H9 (cell line): ENCODE measurements at regions not wholly inside any gene's neighbourhood (a gene's known extent, or its start where the extent isn't known, plus 50 kb on each side); places are given as distances from the start of the nearest gene placed in this dataset.

Experiments
- DNase-seq: peaks from one replicate; pipeline ENCODE4 v3.0.0-alpha.2; 2017
- H2AFZ ChIP-seq: one replicate; pipeline ENCODE4 v1.6.1; 2013; ENCODE audit warnings: mild to moderate bottlenecking, low read length, control low read depth, moderate library complexity
- H2AK5ac ChIP-seq: 2 replicates; pipeline ENCODE4 v1.6.1; 2013; ENCODE audit warnings: low read length, control low read depth, mixed read lengths; ENCODE audit not compliant: insufficient read length
- H2BK120ac ChIP-seq: one replicate; pipeline ENCODE4 v1.6.1; 2013; ENCODE audit warnings: low read depth, mild to moderate bottlenecking, low read length, control low read depth, inconsistent platforms; ENCODE audit not compliant: poor library complexity, severe bottlenecking
- H2BK12ac ChIP-seq: 2 replicates; pipeline ENCODE4 v1.6.1; 2013; ENCODE audit warnings: low read length, control low read depth, mixed read lengths, low read depth; ENCODE audit not compliant: insufficient read length
- H2BK15ac ChIP-seq: 2 replicates; pipeline ENCODE4 v1.6.1; 2013; ENCODE audit warnings: low read depth, low read length, control low read depth
- H2BK20ac ChIP-seq: one replicate; pipeline ENCODE4 v1.6.1; 2013; ENCODE audit warnings: low read depth, mild to moderate bottlenecking, low read length, control low read depth, inconsistent platforms; ENCODE audit not compliant: poor library complexity, severe bottlenecking
- H2BK5ac ChIP-seq: 2 replicates; pipeline ENCODE4 v1.6.1; 2013; ENCODE audit warnings: low read length, control low read depth, mixed read lengths; ENCODE audit not compliant: insufficient read length
- H3K14ac ChIP-seq: 2 replicates; pipeline ENCODE4 v1.6.1; 2013; ENCODE audit warnings: low read length, control low read depth; ENCODE audit not compliant: insufficient read depth
- H3K18ac ChIP-seq: 2 replicates; pipeline ENCODE4 v1.6.1; 2013; ENCODE audit warnings: low read depth, mild to moderate bottlenecking, mixed read lengths, low read length, control low read depth; ENCODE audit not compliant: insufficient read length
- H3K23ac ChIP-seq: 2 replicates; pipeline ENCODE4 v1.6.1; 2013; ENCODE audit warnings: low read length, control low read depth, mixed read lengths, low read depth; ENCODE audit not compliant: insufficient read length
- H3K23me2 ChIP-seq: 2 replicates; pipeline ENCODE4 v1.6.1; 2013; ENCODE audit warnings: low read depth, mild to moderate bottlenecking, mixed read lengths, low read length, control low read depth; ENCODE audit not compliant: insufficient read length, poor library complexity, severe bottlenecking
- H3K27ac ChIP-seq: 2 replicates; pipeline ENCODE4 v1.5.1; 2013; ENCODE audit warnings: low read length, control low read depth, mixed read lengths, low read depth; ENCODE audit not compliant: insufficient read length
- H3K27me3 ChIP-seq: 2 replicates; pipeline ENCODE4 v1.6.1; 2013; ENCODE audit warnings: low read length, control low read depth, inconsistent platforms; ENCODE audit not compliant: insufficient read depth
- H3K4ac ChIP-seq: 2 replicates; pipeline ENCODE4 v1.6.1; 2013; ENCODE audit warnings: low read depth, mild to moderate bottlenecking, control low read depth, inconsistent platforms, low read length, moderate library complexity
- H3K4me1 ChIP-seq: 2 replicates; pipeline ENCODE4 v1.6.1; 2013; ENCODE audit warnings: low read length, control low read depth, inconsistent platforms; ENCODE audit not compliant: insufficient read depth
- H3K4me2 ChIP-seq: 2 replicates; pipeline ENCODE4 v1.6.1; 2013; ENCODE audit warnings: low read length, control low read depth, mixed read lengths; ENCODE audit not compliant: insufficient read length, insufficient read depth
- H3K56ac ChIP-seq: 2 replicates; pipeline ENCODE4 v1.6.1; 2013; ENCODE audit warnings: low read depth, mild to moderate bottlenecking, mixed read lengths, low read length, control low read depth; ENCODE audit not compliant: insufficient read length
- H3K79me1 ChIP-seq: 2 replicates; pipeline ENCODE4 v1.6.1; 2013; ENCODE audit warnings: low read depth, mild to moderate bottlenecking, moderate library complexity, low read length, control low read depth, inconsistent platforms; ENCODE audit not compliant: insufficient read depth, poor library complexity, severe bottlenecking
- H3K79me2 ChIP-seq: 2 replicates; pipeline ENCODE4 v1.6.1; 2013; ENCODE audit warnings: low read length, control low read depth, inconsistent platforms; ENCODE audit not compliant: insufficient read depth
- H3K9ac ChIP-seq: 2 replicates; pipeline ENCODE4 v1.6.1; 2013; ENCODE audit warnings: low read length, control low read depth, mixed read lengths; ENCODE audit not compliant: insufficient read length; ENCODE audit errors: extremely low read depth
- H3K9me3 ChIP-seq: one replicate; pipeline ENCODE4 v1.6.1; 2013; ENCODE audit warnings: low read depth, low read length, inconsistent platforms; ENCODE audit not compliant: control insufficient read depth
- H3T11ph ChIP-seq: one replicate; pipeline ENCODE4 v1.6.1; 2013; ENCODE audit warnings: mild to moderate bottlenecking, low read length, control low read depth, inconsistent platforms
- H4K20me1 ChIP-seq: one replicate; pipeline ENCODE4 v1.6.1; 2013; ENCODE audit not compliant: control insufficient read depth, insufficient read length, insufficient read depth
- H4K5ac ChIP-seq: 2 replicates; pipeline ENCODE4 v1.6.1; 2013; ENCODE audit warnings: low read depth, mild to moderate bottlenecking, mixed read lengths, low read length, control low read depth; ENCODE audit not compliant: insufficient read length
- H4K8ac ChIP-seq: replicated peaks from 2 replicates; pipeline ENCODE4 v1.6.1; 2013; ENCODE audit warnings: low read length, control low read depth, mixed read lengths, low read depth; ENCODE audit not compliant: insufficient read length
- H4K91ac ChIP-seq: 2 replicates; pipeline ENCODE4 v1.6.1; 2013; ENCODE audit warnings: low read depth, mild to moderate bottlenecking, moderate library complexity, mixed read lengths, low read length, control low read depth; ENCODE audit not compliant: insufficient read length
- H3K27ac Mint-ChIP-seq, 3 experiments: 2 replicates in 2 of 3; 3 replicates in 1 of 3; pipeline ENCODE4 v1.8.0; 2020 to 2021; ENCODE audit warnings: mixed read lengths in 3 of 3, mild to moderate bottlenecking in 1 of 3, moderate library complexity in 1 of 3
- H3K27me3 Mint-ChIP-seq: 2 replicates; pipeline ENCODE4 v1.8.0; 2021; ENCODE audit warnings: low read depth, mild to moderate bottlenecking, moderate library complexity, mixed read lengths
- H3K36me3 Mint-ChIP-seq, 3 experiments: 2 replicates in 2 of 3; 3 replicates in 1 of 3; pipeline ENCODE4 v1.8.0; 2020 to 2021; ENCODE audit warnings: low read depth in 3 of 3, mixed read lengths in 3 of 3; ENCODE audit not compliant: insufficient read depth in 1 of 3
- H3K4me1 Mint-ChIP-seq, 2 experiments: 2 replicates each; pipeline ENCODE4 v1.8.0; 2020; ENCODE audit warnings: mixed read lengths in 2 of 2
- H3K4me3 Mint-ChIP-seq, 2 experiments: 2 replicates in 1 of 2; 3 replicates in 1 of 2; pipeline ENCODE4 v1.8.0; 2020 to 2021; ENCODE audit warnings: mild to moderate bottlenecking in 2 of 2, mixed read lengths in 2 of 2, moderate library complexity in 1 of 2
- H3K9me3 Mint-ChIP-seq, 2 experiments: 2 replicates in 1 of 2; 3 replicates in 1 of 2; pipeline ENCODE4 v1.8.0; 2020; ENCODE audit warnings: mild to moderate bottlenecking in 2 of 2, mixed read lengths in 2 of 2, moderate library complexity in 1 of 2
- CTCF ChIP-seq: fragments of 200-600 bp; sonication (generic); conservative IDR thresholded peaks from 3 replicates; pipeline ENCODE4 v1.8.0; 2021; ENCODE audit warnings: antibody characterized with exemption, mild to moderate bottlenecking
- WGBS: extraction: QIAGEN DNeasy Blood & Tissue Kit; methylation state at CpG from one replicate; pipeline ENCODE4 v1.1.7; 2013; ENCODE audit warnings: missing lambda C conversion rate, low lambda C conversion rate, mixed read lengths; ENCODE audit not compliant: insufficient read length; ENCODE audit errors: extremely low coverage; 5-methylcytosine and 5-hydroxymethylcytosine counted together

- H3K4me3 Mint-ChIP-seq: no peak overlapping the region; a peak in 1 of 5 replicates
- H3K18ac ChIP-seq: no peak overlapping the region
- no peak overlapping the region for H3K4ac ChIP-seq
- no peak overlapping the region for H3K23ac ChIP-seq
- H3K36me3 Mint-ChIP-seq: no peaks in the 10 kb centered on the region
- H3K14ac ChIP-seq: no peak overlapping the region
- no peak overlapping the region for H4K91ac ChIP-seq
- no peaks in the 10 kb centered on the region for H3K27me3 ChIP-seq
- H3K9me3 ChIP-seq: no peaks in the 10 kb centered on the region
- H3K4me2 ChIP-seq: no peak overlapping the region
- no peak overlapping the region for H3T11ph ChIP-seq
- no peak overlapping the region for H3K56ac ChIP-seq
- no peaks in the 10 kb centered on the region for H3K79me1 ChIP-seq
- no peaks in the 10 kb centered on the region for H3K79me2 ChIP-seq
- no peak overlapping the region for H2BK20ac ChIP-seq
- H3K4me1 ChIP-seq: no peaks in the 10 kb centered on the region
- no peak overlapping the region for H3K9ac ChIP-seq
- peaks cover 0 to 7% of the 10 kb centered on the region in 2 experiments; a peak in 1 of 4 replicates for H3K4me1 Mint-ChIP-seq
- no peak overlapping the region for H2AK5ac ChIP-seq
- H3K27ac Mint-ChIP-seq: no peak overlapping the region
- no CpG with 5 or more reads among the region's 3 CpGs for WGBS
- TF ChIP-seq CTCF: no peak
- no peak overlapping the region for H2BK12ac ChIP-seq
- no peak overlapping the region for H2BK5ac ChIP-seq
- no peak overlapping the region for H4K5ac ChIP-seq
- no peaks in the 10 kb centered on the region for H3K23me2 ChIP-seq
- no peak overlapping the region for H4K8ac ChIP-seq
- no peaks in the 10 kb centered on the region for H3K9me3 Mint-ChIP-seq
- DNase-seq: no peak
- H4K20me1 ChIP-seq: no peaks in the 10 kb centered on the region
- no peak overlapping the region for H2BK15ac ChIP-seq
- no peak overlapping the region for H3K27ac ChIP-seq
- H3K27me3 Mint-ChIP-seq: peaks cover 2% of the 10 kb centered on the region; the same call in 1 of the 2 replicates
- H2BK120ac ChIP-seq: no peak overlapping the region
- no peak overlapping the region for H2AFZ ChIP-seq
Observed at GRCh38 chr7:27389496-27389895, 146.9 kb downstream of the EVX1 start.
